SU-DHL-6 (cell line): ENCODE measurements at regions not wholly inside any gene's neighbourhood (a gene's known extent, or its start where the extent isn't known, plus 50 kb on each side); places are given as distances from the start of the nearest gene placed in this dataset.

Experiments used
- EZH2phosphoT487 ChIP-seq: fragments of 200-600 bp; sonication (generic), shearing (Covaris generic); conservative IDR thresholded peaks from 2 replicates; pipeline ENCODE4 v1.6.1; 2018; ENCODE audit warnings: mild to moderate bottlenecking, antibody characterized with exemption, low read length, moderate library complexity, mixed read lengths
- TF ChIP-seq, protein P1 (sequence below): fragments of 200-600 bp; sonication (generic); IDR thresholded peaks from one replicate; pipeline ENCODE4 v1.5.1; 2017; ENCODE audit warnings: antibody characterized with exemption, mild to moderate bottlenecking, low read length, moderate library complexity; ENCODE audit not compliant: insufficient read depth, poor library complexity, severe bottlenecking

DNA sequence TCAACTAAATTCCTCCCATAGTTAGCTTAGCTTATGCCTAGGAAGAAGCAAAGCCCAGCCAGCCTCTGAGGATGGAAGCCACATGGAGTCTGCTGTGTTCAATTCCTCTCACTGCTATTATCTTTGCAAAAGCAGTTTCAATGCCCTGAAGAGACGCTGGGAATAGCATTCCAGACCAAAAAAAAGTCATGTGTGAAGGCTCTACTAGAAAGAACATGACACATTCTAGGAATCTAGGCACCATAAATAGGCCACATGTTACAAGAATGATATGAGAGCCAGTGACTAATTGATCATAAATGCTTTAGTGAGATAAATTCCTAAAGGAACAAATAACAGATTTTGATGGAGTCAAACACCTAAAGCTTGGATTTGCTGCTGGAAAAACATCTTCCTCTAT lies 800.8 kb downstream of the TUSC7 start:
- TF ChIP-seq, protein P1, sequence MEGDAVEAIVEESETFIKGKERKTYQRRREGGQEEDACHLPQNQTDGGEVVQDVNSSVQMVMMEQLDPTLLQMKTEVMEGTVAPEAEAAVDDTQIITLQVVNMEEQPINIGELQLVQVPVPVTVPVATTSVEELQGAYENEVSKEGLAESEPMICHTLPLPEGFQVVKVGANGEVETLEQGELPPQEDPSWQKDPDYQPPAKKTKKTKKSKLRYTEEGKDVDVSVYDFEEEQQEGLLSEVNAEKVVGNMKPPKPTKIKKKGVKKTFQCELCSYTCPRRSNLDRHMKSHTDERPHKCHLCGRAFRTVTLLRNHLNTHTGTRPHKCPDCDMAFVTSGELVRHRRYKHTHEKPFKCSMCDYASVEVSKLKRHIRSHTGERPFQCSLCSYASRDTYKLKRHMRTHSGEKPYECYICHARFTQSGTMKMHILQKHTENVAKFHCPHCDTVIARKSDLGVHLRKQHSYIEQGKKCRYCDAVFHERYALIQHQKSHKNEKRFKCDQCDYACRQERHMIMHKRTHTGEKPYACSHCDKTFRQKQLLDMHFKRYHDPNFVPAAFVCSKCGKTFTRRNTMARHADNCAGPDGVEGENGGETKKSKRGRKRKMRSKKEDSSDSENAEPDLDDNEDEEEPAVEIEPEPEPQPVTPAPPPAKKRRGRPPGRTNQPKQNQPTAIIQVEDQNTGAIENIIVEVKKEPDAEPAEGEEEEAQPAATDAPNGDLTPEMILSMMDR: no peak
- no peak for TF ChIP-seq EZH2phosphoT487
